ENCODE measurements at regions not wholly inside any gene's neighbourhood (a gene's known extent, or its start where the extent isn't known, plus 50 kb on each side); places are given as distances from the start of the nearest gene placed in this dataset.

- no peak for TF ChIP-seq AEBP2 (tag by site-specific recombination; IDR thresholded peaks at IDR 0.05; ENCODE audit: borderline replicate concordance)
- TF ChIP-seq ZNF785 (tag by site-specific recombination; IDR thresholded peaks at IDR 0.05): no peak
- no peak for TF ChIP-seq PRDM10 (tag by site-specific recombination; IDR thresholded peaks at IDR 0.05)
Measured at GRCh38 chr18:28236487-28236886, 59.6 kb upstream of the CDH2 start (continued).
